ENCODE measurements at regions not wholly inside any gene's neighbourhood (a gene's known extent, or its start where the extent isn't known, plus 50 kb on each side); places are given as distances from the start of the nearest gene placed in this dataset.
"Not testable (repeated sequence)": the region's sequence is repeated elsewhere in the genome, so short reads cannot be mapped to it uniquely, and the experiment has no call there.

GRCh38 chr11:95412074-95412473, 181.1 kb upstream of the SESN3 start:
- no peak for TF ChIP-seq CTCF (IDR thresholded peaks at IDR 0.05; ENCODE audit: low read length, missing control alignments)
- H3K4me3 ChIP-seq (replicated peaks; ENCODE audit: low read depth, low read length): no peak overlapping the region
- no peak for DNase-seq (ENCODE audit: low read depth)

- not testable (repeated sequence) for DNase-seq (ENCODE audit: low read depth); H3K4me3 ChIP-seq (replicated peaks; ENCODE audit: low read depth, low read length)
Observed at GRCh38 chr11:95410707-95411106, 179.7 kb upstream of the SESN3 start.

- no peak overlapping the region for H3K4me3 ChIP-seq (replicated peaks; ENCODE audit: low read depth, low read length)
- DNase-seq (ENCODE audit: low read depth): no peak
- TF ChIP-seq CTCF (IDR thresholded peaks at IDR 0.05; ENCODE audit: low read length, missing control alignments): no peak
Observed at GRCh38 chr11:95406271-95406670, 175.3 kb upstream of the SESN3 start.

- no peak overlapping the region for H3K4me3 ChIP-seq (replicated peaks; ENCODE audit: low read depth, low read length)
- DNase-seq (ENCODE audit: low read depth): no peak
- no peak for TF ChIP-seq CTCF (IDR thresholded peaks at IDR 0.05; ENCODE audit: low read length, missing control alignments)
Observed at GRCh38 chr11:95404370-95404769, 173.4 kb upstream of the SESN3 start.

GRCh38 chr11:95398437-95399112, 167.6 kb upstream of the SESN3 start:
- TF ChIP-seq CTCF (IDR thresholded peaks at IDR 0.05; ENCODE audit: low read length, missing control alignments): no peak
- H3K4me3 ChIP-seq (replicated peaks; ENCODE audit: low read depth, low read length): no peak overlapping the region
- peak; percentile 6 for DNase-seq (ENCODE audit: low read depth)

GRCh38 chr11:95392644-95393043, 161.6 kb upstream of the SESN3 start:
- DNase-seq (ENCODE audit: low read depth): no peak
- no peak for TF ChIP-seq CTCF (IDR thresholded peaks at IDR 0.05; ENCODE audit: low read length, missing control alignments)
- no peak overlapping the region for H3K4me3 ChIP-seq (replicated peaks; ENCODE audit: low read depth, low read length)

GRCh38 chr11:95389427-95389826, 158.4 kb upstream of the SESN3 start:
- no peak for TF ChIP-seq CTCF (IDR thresholded peaks at IDR 0.05; ENCODE audit: low read length, missing control alignments)
- no peak overlapping the region for H3K4me3 ChIP-seq (replicated peaks; ENCODE audit: low read depth, low read length)
- no peak for DNase-seq (ENCODE audit: low read depth)

Data from fibroblast of pulmonary artery (primary cell).